ENCODE measurements at regions not wholly inside any gene's neighbourhood (a gene's known extent, or its start where the extent isn't known, plus 50 kb on each side); places are given as distances from the start of the nearest gene placed in this dataset.

DNA sequence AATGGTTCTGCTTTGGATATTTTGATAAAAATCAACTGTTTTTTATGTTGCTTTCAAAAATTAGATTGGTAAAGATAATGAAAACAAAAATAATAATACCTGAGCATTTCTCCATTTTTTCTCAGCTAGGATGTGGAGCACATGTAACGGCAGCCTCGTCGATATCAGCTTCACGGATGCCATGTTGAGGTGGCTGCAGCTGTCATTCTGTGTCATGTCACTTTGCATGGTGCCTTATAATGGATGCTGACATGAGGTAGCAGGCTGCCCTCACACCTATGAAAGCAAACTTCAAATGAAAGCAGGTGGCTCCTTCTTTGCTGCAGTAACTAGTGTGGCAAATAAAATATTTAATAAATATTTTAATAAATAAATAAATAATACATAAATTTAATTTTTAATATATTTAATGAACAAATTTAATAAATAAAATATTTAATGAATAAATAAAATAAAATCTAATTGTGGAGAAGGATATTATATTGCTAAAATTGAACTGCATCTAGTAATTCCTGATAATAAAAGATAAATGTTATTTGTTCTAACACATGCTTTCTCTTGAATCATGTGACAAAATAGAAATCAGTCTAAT lies 955.7 kb upstream of the SLC10A2 start:
- no peaks in the 10 kb centered on the region for H3K4me1 Mint-ChIP-seq
- no peak for DNase-seq
- H3K27ac ChIP-seq (ENCODE audit: low read depth, low read length), result no peak overlapping the region
- H3K4me3 ChIP-seq (ENCODE audit: low read length), result no peak overlapping the region
- no peaks in the 10 kb centered on the region for H3K36me3 ChIP-seq (ENCODE audit: control insufficient read depth, insufficient read depth, low read length)
- no peaks in the 10 kb centered on the region for H3K4me1 ChIP-seq (ENCODE audit: control insufficient read depth, insufficient read depth, low read length)
- TF ChIP-seq, protein P1, sequence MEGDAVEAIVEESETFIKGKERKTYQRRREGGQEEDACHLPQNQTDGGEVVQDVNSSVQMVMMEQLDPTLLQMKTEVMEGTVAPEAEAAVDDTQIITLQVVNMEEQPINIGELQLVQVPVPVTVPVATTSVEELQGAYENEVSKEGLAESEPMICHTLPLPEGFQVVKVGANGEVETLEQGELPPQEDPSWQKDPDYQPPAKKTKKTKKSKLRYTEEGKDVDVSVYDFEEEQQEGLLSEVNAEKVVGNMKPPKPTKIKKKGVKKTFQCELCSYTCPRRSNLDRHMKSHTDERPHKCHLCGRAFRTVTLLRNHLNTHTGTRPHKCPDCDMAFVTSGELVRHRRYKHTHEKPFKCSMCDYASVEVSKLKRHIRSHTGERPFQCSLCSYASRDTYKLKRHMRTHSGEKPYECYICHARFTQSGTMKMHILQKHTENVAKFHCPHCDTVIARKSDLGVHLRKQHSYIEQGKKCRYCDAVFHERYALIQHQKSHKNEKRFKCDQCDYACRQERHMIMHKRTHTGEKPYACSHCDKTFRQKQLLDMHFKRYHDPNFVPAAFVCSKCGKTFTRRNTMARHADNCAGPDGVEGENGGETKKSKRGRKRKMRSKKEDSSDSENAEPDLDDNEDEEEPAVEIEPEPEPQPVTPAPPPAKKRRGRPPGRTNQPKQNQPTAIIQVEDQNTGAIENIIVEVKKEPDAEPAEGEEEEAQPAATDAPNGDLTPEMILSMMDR (conservative IDR thresholded peaks at IDR 0.05), result no peak
- 89% methylated on average over 4 of the region's 4 CpGs; no CpG with 5 or more reads in 1 of the 2 experiments for WGBS, 2 experiments (ENCODE audit: insufficient coverage in 1 of 2, insufficient read length in 1 of 2)
- no peak overlapping the region for H3K9ac ChIP-seq (ENCODE audit: extremely low read depth, low read length, poor library complexity, severe bottlenecking)
- H3K4me3 Mint-ChIP-seq, result no peak overlapping the region
- no peaks in the 10 kb centered on the region for H3K27me3 ChIP-seq (ENCODE audit: control insufficient read depth, insufficient read depth, low read length, poor library complexity, severe bottlenecking)
- H3K9me3 Mint-ChIP-seq, result no peaks in the 10 kb centered on the region
- no peak overlapping the region for H3K27ac Mint-ChIP-seq
- H3K9me3 ChIP-seq (ENCODE audit: control insufficient read depth, low read length), result no peaks in the 10 kb centered on the region
- H3K27me3 Mint-ChIP-seq (ENCODE audit: insufficient read depth), result no peaks in the 10 kb centered on the region
- H3K36me3 Mint-ChIP-seq (ENCODE audit: low read depth), result no peaks in the 10 kb centered on the region

DNA sequence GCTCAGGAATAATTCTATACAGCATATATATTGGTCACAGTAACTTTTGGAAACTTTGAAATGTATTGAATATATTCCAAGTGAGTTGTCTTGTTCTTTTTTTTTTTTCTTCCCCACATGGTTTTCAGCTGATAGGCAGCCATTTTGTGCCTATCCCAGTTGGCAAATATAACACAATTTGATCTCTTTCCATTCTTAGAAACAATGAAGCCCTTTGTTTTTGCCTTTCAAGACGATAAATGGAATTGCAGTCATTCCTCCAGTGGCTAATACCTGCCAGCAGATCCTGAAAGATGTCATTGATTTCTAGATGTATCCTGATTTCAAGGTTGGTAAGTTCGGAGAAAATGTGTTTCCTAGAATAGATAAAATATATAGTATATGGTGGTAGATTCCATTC lies 951.1 kb upstream of the SLC10A2 start:
- 92% methylated on average over 2 of the region's 2 CpGs; no CpG with 5 or more reads in 1 of the 2 experiments for WGBS, 2 experiments (ENCODE audit: insufficient coverage in 1 of 2, insufficient read length in 1 of 2)

DNA sequence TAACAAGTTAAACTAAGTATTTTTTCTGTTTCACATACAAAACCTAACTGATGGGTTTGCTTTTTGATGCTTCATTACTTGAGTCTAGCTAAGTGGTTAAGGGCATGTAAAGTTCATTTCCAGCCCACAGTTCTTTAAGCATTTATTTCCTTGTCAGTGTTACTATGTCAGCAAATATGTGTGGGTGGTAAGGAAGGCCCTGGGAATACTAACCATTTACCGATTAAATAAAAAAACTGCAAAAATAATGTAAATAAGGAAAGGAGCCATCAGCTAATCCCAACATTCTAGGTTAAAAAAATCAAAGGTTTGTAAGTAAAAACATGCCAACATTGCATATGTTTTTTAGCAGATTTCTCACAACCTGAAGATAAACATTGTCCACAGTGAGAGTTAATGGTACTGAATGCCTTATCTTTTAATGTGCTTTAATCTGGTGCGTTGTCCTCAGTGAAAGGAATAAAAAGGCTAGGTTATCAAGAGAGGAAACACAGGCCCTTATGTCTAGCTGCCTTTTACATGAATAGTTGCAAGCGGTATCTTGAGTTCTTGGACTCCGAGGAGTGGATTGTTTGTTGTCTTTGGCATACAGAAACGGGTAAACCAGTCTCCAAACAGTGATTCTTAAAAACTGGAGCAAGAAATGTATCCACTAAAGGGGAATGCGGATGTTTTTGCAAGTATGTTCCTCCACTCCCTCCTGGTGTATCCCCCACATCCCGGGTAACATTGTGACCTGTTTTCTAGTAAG lies 949.6 kb upstream of the SLC10A2 start:
- H3K36me3 Mint-ChIP-seq (ENCODE audit: low read depth), result no peaks in the 10 kb centered on the region
- H3K27ac ChIP-seq (ENCODE audit: low read depth, low read length), result no peak overlapping the region

More for the DNA sequence above, 951.1 kb upstream of the SLC10A2 start:
- no peaks in the 10 kb centered on the region for H3K27me3 ChIP-seq (ENCODE audit: control insufficient read depth, insufficient read depth, low read length, poor library complexity, severe bottlenecking)
- no peak overlapping the region for H3K4me3 ChIP-seq (ENCODE audit: low read length)
- Mint-ChIP-seq H3K27me3 (ENCODE audit: insufficient read depth) (no peaks in the 10 kb centered on the region), H3K4me1 (peaks cover 2% of the 10 kb centered on the region), H3K9me3 (no peaks in the 10 kb centered on the region), H3K36me3 (ENCODE audit: low read depth) (no peaks in the 10 kb centered on the region), H3K4me3 (no peak overlapping the region), H3K27ac (no peak overlapping the region)
- H3K4me1 ChIP-seq (ENCODE audit: control insufficient read depth, insufficient read depth, low read length), result no peaks in the 10 kb centered on the region
- H3K9me3 ChIP-seq (ENCODE audit: control insufficient read depth, low read length), result no peaks in the 10 kb centered on the region
- DNase-seq, result no peak
- H3K27ac ChIP-seq (ENCODE audit: low read depth, low read length), result no peak overlapping the region
- no peak overlapping the region for H3K9ac ChIP-seq (ENCODE audit: extremely low read depth, low read length, poor library complexity, severe bottlenecking)
- H3K36me3 ChIP-seq (ENCODE audit: control insufficient read depth, insufficient read depth, low read length), result no peaks in the 10 kb centered on the region
- TF ChIP-seq, protein P1 (conservative IDR thresholded peaks at IDR 0.05), result no peak

More for the DNA sequence above, 949.6 kb upstream of the SLC10A2 start:
- DNase-seq, result no peak
- WGBS, 2 experiments (ENCODE audit: insufficient coverage in 1 of 2, insufficient read length in 1 of 2), result 97 to 100% methylated on average over 4 to 6 of the region's 7 CpGs
- H3K27ac Mint-ChIP-seq, result no peak overlapping the region
- Histone ChIP-seq H3K4me1 (ENCODE audit: control insufficient read depth, insufficient read depth, low read length) (no peaks in the 10 kb centered on the region), H3K27me3 (ENCODE audit: control insufficient read depth, insufficient read depth, low read length, poor library complexity, severe bottlenecking) (no peaks in the 10 kb centered on the region), H3K9me3 (ENCODE audit: control insufficient read depth, low read length) (no peaks in the 10 kb centered on the region), H3K36me3 (ENCODE audit: control insufficient read depth, insufficient read depth, low read length) (no peaks in the 10 kb centered on the region), H3K4me3 (ENCODE audit: low read length) (no peak overlapping the region), H3K9ac (ENCODE audit: extremely low read depth, low read length, poor library complexity, severe bottlenecking) (no peak overlapping the region)
- H3K9me3 Mint-ChIP-seq, result no peaks in the 10 kb centered on the region
- TF ChIP-seq, protein P1 (conservative IDR thresholded peaks at IDR 0.05), result no peak
- no peaks in the 10 kb centered on the region for H3K27me3 Mint-ChIP-seq (ENCODE audit: insufficient read depth)
- H3K4me1 Mint-ChIP-seq, result peaks cover 7% of the 10 kb centered on the region
- no peak overlapping the region for H3K4me3 Mint-ChIP-seq

All from endodermal cell (in vitro differentiated cells).